ENCODE measurements at regions not wholly inside any gene's neighbourhood (a gene's known extent, or its start where the extent isn't known, plus 50 kb on each side); places are given as distances from the start of the nearest gene placed in this dataset.

GRCh38 chr13:109872864-109873263 lies 86.5 kb upstream of the IRS2 start:
- H3K36me3 ChIP-seq (ENCODE audit: control insufficient read depth in 4 of 4, insufficient read depth in 4 of 4, low read length in 4 of 4): no peaks in the 10 kb centered on the region
- ATAC-seq (ENCODE audit: insufficient read depth, low FRiP score) (no peak), DNase-seq (no peak)
- H3K4me1 ChIP-seq (ENCODE audit: control insufficient read depth in 5 of 5, insufficient read depth in 5 of 5, low read length in 5 of 5): peaks cover 0 to 14% (median 3%) of the 10 kb centered on the region in 5 donors
- no peak for TF ChIP-seq CTCF (IDR thresholded peaks at IDR 0.05; ENCODE audit: control extremely low read depth, extremely low read depth)
- H3K27me3 ChIP-seq (ENCODE audit: control insufficient read depth in 3 of 3, insufficient read depth in 3 of 3, low read length in 2 of 3): no peaks in the 10 kb centered on the region
- no peak overlapping the region for H3K4me3 ChIP-seq
- no peak overlapping the region for H3K27ac ChIP-seq (ENCODE audit: low read depth in 1 of 2, low read length in 1 of 2)
- H3K9me3 ChIP-seq (ENCODE audit: control insufficient read depth in 4 of 4, insufficient read depth in 3 of 4, low read length in 3 of 4): no peaks in the 10 kb centered on the region
- no peak overlapping the region for H3K9ac ChIP-seq (ENCODE audit: insufficient read depth in 1 of 2, low read length in 2 of 2)
- 90 to 98% methylated on average over 1 of the region's 1 CpG for WGBS, 2 donors

GRCh38 chr13:109870696-109871370 lies 84.5 kb upstream of the IRS2 start:
- no peak overlapping the region for H3K27ac ChIP-seq (ENCODE audit: low read depth in 1 of 2, low read length in 1 of 2)
- WGBS, 2 donors: 92 to 94% methylated on average over 9 of the region's 9 CpGs
- no peak overlapping the region for H3K9ac ChIP-seq (ENCODE audit: insufficient read depth in 1 of 2, low read length in 2 of 2)
- ATAC-seq (ENCODE audit: insufficient read depth, low FRiP score) (no peak), DNase-seq (no peak)
- TF ChIP-seq CTCF (IDR thresholded peaks at IDR 0.05; ENCODE audit: control extremely low read depth, extremely low read depth): no peak
- no peaks in the 10 kb centered on the region for H3K9me3 ChIP-seq (ENCODE audit: control insufficient read depth in 4 of 4, insufficient read depth in 3 of 4, low read length in 3 of 4)
- peaks cover 0 to 14% (median 3%) of the 10 kb centered on the region in 5 donors for H3K4me1 ChIP-seq (ENCODE audit: control insufficient read depth in 5 of 5, insufficient read depth in 5 of 5, low read length in 5 of 5)
- H3K4me3 ChIP-seq: no peak overlapping the region
- no peaks in the 10 kb centered on the region for H3K27me3 ChIP-seq (ENCODE audit: control insufficient read depth in 3 of 3, insufficient read depth in 3 of 3, low read length in 2 of 3)
- no peaks in the 10 kb centered on the region for H3K36me3 ChIP-seq (ENCODE audit: control insufficient read depth in 4 of 4, insufficient read depth in 4 of 4, low read length in 4 of 4)

DNA sequence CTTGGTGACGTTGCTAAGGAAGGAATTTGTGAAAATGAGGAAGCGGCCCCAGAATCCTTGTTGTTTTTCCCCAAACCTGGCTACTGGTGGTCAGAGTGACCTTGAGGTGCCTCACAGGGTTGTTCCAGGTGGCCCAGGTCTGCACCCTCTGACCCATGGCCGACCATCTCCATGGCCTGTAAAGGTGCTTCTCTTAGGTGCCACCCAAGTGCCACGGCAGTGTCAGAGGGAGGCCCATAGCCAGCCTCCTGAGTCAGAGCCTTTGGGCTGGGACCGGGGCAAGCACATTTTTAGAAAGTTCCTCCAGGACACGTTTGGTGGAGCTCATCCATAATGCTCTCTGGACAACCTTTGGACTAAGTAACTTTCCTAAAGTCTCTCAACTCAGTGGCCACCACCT lies 83.9 kb upstream of the IRS2 start:
- DNase-seq: no peak
- H3K27ac ChIP-seq (ENCODE audit: low read depth in 1 of 2, low read length in 1 of 2): peak overlapping the region in 1 of 2 donors; percentile 11
- H3K27me3 ChIP-seq (ENCODE audit: control insufficient read depth in 3 of 3, insufficient read depth in 3 of 3, low read length in 2 of 3): no peaks in the 10 kb centered on the region
- ATAC-seq (ENCODE audit: insufficient read depth, low FRiP score): no peak
- no peaks in the 10 kb centered on the region for H3K36me3 ChIP-seq (ENCODE audit: control insufficient read depth in 4 of 4, insufficient read depth in 4 of 4, low read length in 4 of 4)
- peaks cover 0 to 14% (median under 1%) of the 10 kb centered on the region in 5 donors for H3K4me1 ChIP-seq (ENCODE audit: control insufficient read depth in 5 of 5, insufficient read depth in 5 of 5, low read length in 5 of 5)
- H3K4me3 ChIP-seq: no peak overlapping the region
- 80% methylated on average over 6 of the region's 6 CpGs for WGBS, 2 donors
- no peaks in the 10 kb centered on the region for H3K9me3 ChIP-seq (ENCODE audit: control insufficient read depth in 4 of 4, insufficient read depth in 3 of 4, low read length in 3 of 4)
- no peak overlapping the region for H3K9ac ChIP-seq (ENCODE audit: insufficient read depth in 1 of 2, low read length in 2 of 2)
- no peak for TF ChIP-seq CTCF (IDR thresholded peaks at IDR 0.05; ENCODE audit: control extremely low read depth, extremely low read depth)
